ENCODE measurements at regions not wholly inside any gene's neighbourhood (a gene's known extent, or its start where the extent isn't known, plus 50 kb on each side); places are given as distances from the start of the nearest gene placed in this dataset.

DNA sequence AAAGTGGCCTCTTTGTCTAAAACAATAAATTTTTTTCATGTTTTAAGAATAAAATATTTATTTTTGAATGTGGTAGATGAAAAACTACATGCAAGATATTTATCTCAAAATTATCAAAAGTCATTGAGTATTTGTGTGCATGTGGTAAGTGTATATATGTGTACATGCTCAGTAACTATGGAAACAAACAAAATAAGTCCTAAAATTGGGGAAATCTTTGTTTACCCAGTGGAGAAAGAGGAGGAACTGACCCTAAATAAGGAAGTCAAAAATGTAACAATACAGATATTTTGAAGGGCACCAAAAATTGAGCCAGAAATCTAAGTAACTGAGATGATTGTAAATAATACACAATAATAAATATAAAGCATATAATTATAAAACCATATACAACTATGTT is 639.2 kb downstream of the MAFB start:
- Histone ChIP-seq H3K27me3 (replicated peaks) (no peaks in the 10 kb centered on the region), H3K27ac (no peak overlapping the region), H3K4me3 (ENCODE audit: low read depth, low read length) (no peak overlapping the region), H3K36me3 (replicated peaks) (no peaks in the 10 kb centered on the region)
- no peak for DNase-seq
- no peak for TF ChIP-seq CTCF (IDR thresholded peaks at IDR 0.05; ENCODE audit: low read depth, low read length, missing control alignments)
- in situ Hi-C loops (cut with HindIII; ENCODE audit: low pct_ligation_motif_present, low sequenced_read_pairs) = no loop called here

- Histone ChIP-seq H3K27ac (no peak overlapping the region), H3K36me3 (replicated peaks) (no peaks in the 10 kb centered on the region), H3K27me3 (replicated peaks) (no peaks in the 10 kb centered on the region), H3K4me3 (ENCODE audit: low read depth, low read length) (no peak overlapping the region)
- in situ Hi-C loops (cut with HindIII; ENCODE audit: low pct_ligation_motif_present, low sequenced_read_pairs) = no loop called here
- no peak for DNase-seq
- TF ChIP-seq CTCF (IDR thresholded peaks at IDR 0.05; ENCODE audit: low read depth, low read length, missing control alignments) = no peak
Observed at GRCh38 chr20:40046703-40047102, 642.3 kb downstream of the MAFB start.

DNA sequence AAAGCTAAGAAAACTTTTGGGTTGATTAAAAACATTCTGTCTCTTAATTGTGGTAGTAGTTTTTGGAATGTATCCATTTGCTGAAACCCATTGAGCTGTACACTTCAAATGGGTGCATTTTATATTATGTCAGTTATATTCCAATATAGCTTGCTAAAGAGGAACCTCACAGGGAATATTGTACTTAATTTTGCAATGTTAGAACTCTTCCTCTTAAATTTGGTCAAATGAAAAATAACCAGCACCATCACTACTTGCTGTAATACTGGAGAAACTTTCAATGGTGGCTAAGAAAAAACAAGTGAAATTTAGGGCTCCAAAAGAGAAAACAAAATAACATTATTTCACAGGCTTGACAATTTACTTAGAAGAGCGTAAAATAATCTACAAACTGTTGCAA is 651.5 kb downstream of the MAFB start:
- H3K27me3 ChIP-seq (replicated peaks) = no peaks in the 10 kb centered on the region
- no peaks in the 10 kb centered on the region for H3K36me3 ChIP-seq (replicated peaks)
- in situ Hi-C loops (cut with HindIII; ENCODE audit: low pct_ligation_motif_present, low sequenced_read_pairs) = no loop called here
- TF ChIP-seq CTCF (IDR thresholded peaks at IDR 0.05; ENCODE audit: low read depth, low read length, missing control alignments) = no peak
- no peak overlapping the region for H3K4me3 ChIP-seq (ENCODE audit: low read depth, low read length)
- no peak overlapping the region for H3K27ac ChIP-seq
- no peak for DNase-seq

GRCh38 chr20:40029589-40029988 is 659.4 kb downstream of the MAFB start:
- no peaks in the 10 kb centered on the region for H3K27me3 ChIP-seq (replicated peaks)
- TF ChIP-seq CTCF (IDR thresholded peaks at IDR 0.05; ENCODE audit: low read depth, low read length, missing control alignments) = no peak
- H3K36me3 ChIP-seq (replicated peaks) = no peaks in the 10 kb centered on the region
- no peak for DNase-seq
- in situ Hi-C loops (cut with HindIII; ENCODE audit: low pct_ligation_motif_present, low sequenced_read_pairs) = no loop called here
- H3K4me3 ChIP-seq (ENCODE audit: low read depth, low read length) = no peak overlapping the region
- no peak overlapping the region for H3K27ac ChIP-seq

GRCh38 chr20:40019510-40019909 is 669.5 kb downstream of the MAFB start:
- no peak for DNase-seq
- H3K27me3 ChIP-seq (replicated peaks) = no peaks in the 10 kb centered on the region
- TF ChIP-seq CTCF (IDR thresholded peaks at IDR 0.05; ENCODE audit: low read depth, low read length, missing control alignments) = no peak
- no peak overlapping the region for H3K4me3 ChIP-seq (ENCODE audit: low read depth, low read length)
- H3K27ac ChIP-seq = no peak overlapping the region
- H3K36me3 ChIP-seq (replicated peaks) = no peaks in the 10 kb centered on the region
- in situ Hi-C loops (cut with HindIII; ENCODE audit: low pct_ligation_motif_present, low sequenced_read_pairs) = no loop called here

DNA sequence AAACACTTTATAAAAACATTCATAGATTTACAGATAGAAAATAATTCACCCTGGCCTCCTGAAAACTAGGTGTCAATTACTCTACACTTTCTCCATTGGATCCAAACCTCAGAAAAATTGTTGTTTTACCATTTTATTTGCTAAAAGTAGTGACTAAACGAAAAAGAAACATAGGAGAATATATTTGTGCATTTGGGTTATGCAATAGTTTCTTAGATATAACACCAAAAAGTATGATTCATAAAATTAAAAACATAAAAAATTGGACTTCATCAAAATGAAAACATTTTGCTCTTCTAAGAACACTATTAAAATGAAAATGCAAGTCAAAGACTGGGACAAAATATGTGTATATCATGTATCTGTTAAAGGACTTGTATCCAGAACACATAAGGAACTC is 671.3 kb downstream of the MAFB start:
- Histone ChIP-seq H3K27me3 (replicated peaks) (no peaks in the 10 kb centered on the region), H3K27ac (no peak overlapping the region), H3K36me3 (replicated peaks) (no peaks in the 10 kb centered on the region), H3K4me3 (ENCODE audit: low read depth, low read length) (no peak overlapping the region)
- TF ChIP-seq CTCF (IDR thresholded peaks at IDR 0.05; ENCODE audit: low read depth, low read length, missing control alignments) = no peak
- DNase-seq = no peak
- in situ Hi-C loops (cut with HindIII; ENCODE audit: low pct_ligation_motif_present, low sequenced_read_pairs) = no loop called here
